ENCODE measurements at regions not wholly inside any gene's neighbourhood (a gene's known extent, or its start where the extent isn't known, plus 50 kb on each side); places are given as distances from the start of the nearest gene placed in this dataset.

DNA sequence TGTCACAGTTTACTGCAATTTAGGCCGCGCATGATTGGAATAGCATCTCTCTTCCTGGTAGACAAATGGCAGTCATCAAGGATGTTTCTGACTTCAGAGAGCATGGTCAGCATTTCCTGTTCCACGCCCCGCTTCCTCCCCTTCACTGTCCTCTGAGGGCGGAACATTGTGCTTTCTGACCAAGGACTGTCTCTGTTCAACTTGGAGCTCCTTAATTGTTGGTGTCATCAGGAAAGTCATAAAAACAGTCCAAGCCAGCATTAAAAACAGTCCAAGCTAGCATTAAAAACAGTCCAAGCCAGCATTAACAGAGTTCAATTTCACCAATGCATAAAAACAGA lies 301.3 kb upstream of the IRX4 start:
- no peaks in the 10 kb centered on the region for H3K9me3 Mint-ChIP-seq (ENCODE audit: unreplicated experiment)
- Histone ChIP-seq H3K4me2 (ENCODE audit: low read length) (no peak overlapping the region), H4K20me1 (ENCODE audit: insufficient read depth, low read length) (no peaks in the 10 kb centered on the region), H3K9me3 (ENCODE audit: insufficient read depth, low read depth, low read length) (peaks cover 4% of the 10 kb centered on the region), H3K9ac (ENCODE audit: low read length) (no peak overlapping the region), H3K27ac (ENCODE audit: low read depth, low read length) (no peak overlapping the region), H3K4me3 (ENCODE audit: insufficient read depth, low read depth, low read length) (no peak overlapping the region), H3K79me2 (ENCODE audit: insufficient read depth, low read length) (no peaks in the 10 kb centered on the region), H3K36me3 (ENCODE audit: insufficient read depth, low read length) (no peaks in the 10 kb centered on the region), H3K4me1 (ENCODE audit: insufficient read depth, low read length) (no peaks in the 10 kb centered on the region), H3K27me3 (ENCODE audit: insufficient read depth, low read length) (no peaks in the 10 kb centered on the region), H2AFZ (ENCODE audit: low read depth, low read length) (no peak overlapping the region)
- no peaks in the 10 kb centered on the region for H3K36me3 Mint-ChIP-seq (ENCODE audit: low read depth, unreplicated experiment)
- no peak for FAIRE-seq
- H3K4me1 Mint-ChIP-seq (ENCODE audit: low read depth, unreplicated experiment) = no peaks in the 10 kb centered on the region
- no peak for DNase-seq (ENCODE audit: low read depth)
- TF ChIP-seq, protein P1, sequence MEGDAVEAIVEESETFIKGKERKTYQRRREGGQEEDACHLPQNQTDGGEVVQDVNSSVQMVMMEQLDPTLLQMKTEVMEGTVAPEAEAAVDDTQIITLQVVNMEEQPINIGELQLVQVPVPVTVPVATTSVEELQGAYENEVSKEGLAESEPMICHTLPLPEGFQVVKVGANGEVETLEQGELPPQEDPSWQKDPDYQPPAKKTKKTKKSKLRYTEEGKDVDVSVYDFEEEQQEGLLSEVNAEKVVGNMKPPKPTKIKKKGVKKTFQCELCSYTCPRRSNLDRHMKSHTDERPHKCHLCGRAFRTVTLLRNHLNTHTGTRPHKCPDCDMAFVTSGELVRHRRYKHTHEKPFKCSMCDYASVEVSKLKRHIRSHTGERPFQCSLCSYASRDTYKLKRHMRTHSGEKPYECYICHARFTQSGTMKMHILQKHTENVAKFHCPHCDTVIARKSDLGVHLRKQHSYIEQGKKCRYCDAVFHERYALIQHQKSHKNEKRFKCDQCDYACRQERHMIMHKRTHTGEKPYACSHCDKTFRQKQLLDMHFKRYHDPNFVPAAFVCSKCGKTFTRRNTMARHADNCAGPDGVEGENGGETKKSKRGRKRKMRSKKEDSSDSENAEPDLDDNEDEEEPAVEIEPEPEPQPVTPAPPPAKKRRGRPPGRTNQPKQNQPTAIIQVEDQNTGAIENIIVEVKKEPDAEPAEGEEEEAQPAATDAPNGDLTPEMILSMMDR (IDR thresholded peaks at IDR 0.05; ENCODE audit: insufficient read depth, low read depth, low read length) = no peak
- no peak for TF ChIP-seq EZH2 (IDR thresholded peaks at IDR 0.05; ENCODE audit: insufficient read depth, low read length)
- peaks cover 20% of the 10 kb centered on the region for H3K27me3 Mint-ChIP-seq (ENCODE audit: low read depth, unreplicated experiment)
- H3K4me3 Mint-ChIP-seq (ENCODE audit: unreplicated experiment) = no peak overlapping the region
- no peak overlapping the region for H3K27ac Mint-ChIP-seq (ENCODE audit: unreplicated experiment)

DNA sequence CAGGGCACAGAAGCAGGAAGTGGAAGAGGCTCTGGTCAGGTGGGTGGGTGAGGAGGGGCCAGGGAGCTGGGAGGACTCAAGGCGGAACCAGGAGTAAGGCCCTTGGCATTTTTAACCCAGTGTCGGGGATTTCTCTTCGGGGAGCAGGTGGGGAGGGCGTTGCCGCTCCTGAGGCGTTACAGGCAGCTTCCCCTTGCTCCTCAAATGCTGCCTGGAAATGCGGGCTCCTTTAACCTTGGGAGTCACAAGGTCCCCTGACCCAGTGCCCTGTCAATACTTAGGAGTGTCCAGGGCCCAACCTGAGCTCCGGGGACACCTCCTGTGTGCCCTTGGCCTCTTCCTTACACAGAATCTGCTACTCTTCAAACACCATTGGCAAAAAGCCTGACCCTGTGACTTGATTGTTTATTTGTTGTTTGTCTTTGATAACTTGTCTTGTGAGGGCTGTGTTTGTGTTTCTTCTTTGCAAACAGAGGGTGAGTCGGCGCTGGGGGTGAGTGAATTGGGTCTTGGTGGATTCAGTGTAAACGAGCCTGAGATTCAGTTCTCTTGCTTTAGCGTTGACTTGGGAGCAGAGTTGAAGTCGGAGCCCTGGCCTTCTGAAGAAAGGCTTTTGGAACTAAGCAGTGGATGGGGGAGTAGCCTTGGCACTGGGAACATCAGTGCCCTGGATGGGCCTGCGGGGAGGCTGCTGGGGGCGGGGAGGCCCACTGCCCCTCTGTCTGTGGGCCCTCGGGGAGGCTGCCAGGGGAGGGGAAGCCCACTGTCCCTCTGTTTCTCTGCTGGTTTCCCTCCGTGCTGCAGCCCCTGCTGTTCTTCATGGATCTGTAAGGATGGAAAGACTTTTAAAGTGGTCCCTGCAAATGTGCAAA lies 300.7 kb upstream of the IRX4 start:
- Mint-ChIP-seq H3K27ac (ENCODE audit: unreplicated experiment) (no peak overlapping the region), H3K4me3 (ENCODE audit: unreplicated experiment) (no peak overlapping the region), H3K4me1 (ENCODE audit: low read depth, unreplicated experiment) (no peaks in the 10 kb centered on the region), H3K36me3 (ENCODE audit: low read depth, unreplicated experiment) (no peaks in the 10 kb centered on the region), H3K9me3 (ENCODE audit: unreplicated experiment) (no peaks in the 10 kb centered on the region), H3K27me3 (ENCODE audit: low read depth, unreplicated experiment) (peaks cover 21% of the 10 kb centered on the region)
- Histone ChIP-seq H3K9me3 (ENCODE audit: insufficient read depth, low read depth, low read length) (peaks cover 4% of the 10 kb centered on the region), H3K4me2 (ENCODE audit: low read length) (no peak overlapping the region), H3K36me3 (ENCODE audit: insufficient read depth, low read length) (no peaks in the 10 kb centered on the region), H3K4me1 (ENCODE audit: insufficient read depth, low read length) (no peaks in the 10 kb centered on the region), H3K4me3 (ENCODE audit: insufficient read depth, low read depth, low read length) (no peak overlapping the region), H3K79me2 (ENCODE audit: insufficient read depth, low read length) (no peaks in the 10 kb centered on the region), H3K27ac (ENCODE audit: low read depth, low read length) (no peak overlapping the region), H4K20me1 (ENCODE audit: insufficient read depth, low read length) (no peaks in the 10 kb centered on the region), H3K27me3 (ENCODE audit: insufficient read depth, low read length) (no peaks in the 10 kb centered on the region), H2AFZ (ENCODE audit: low read depth, low read length) (no peak overlapping the region), H3K9ac (ENCODE audit: low read length) (no peak overlapping the region)
- FAIRE-seq = no peak
- no peak for DNase-seq (ENCODE audit: low read depth)
- TF ChIP-seq EZH2 (IDR thresholded peaks at IDR 0.05; ENCODE audit: insufficient read depth, low read length) = no peak
- TF ChIP-seq, protein P1 (IDR thresholded peaks at IDR 0.05; ENCODE audit: insufficient read depth, low read depth, low read length) = no peak

DNA sequence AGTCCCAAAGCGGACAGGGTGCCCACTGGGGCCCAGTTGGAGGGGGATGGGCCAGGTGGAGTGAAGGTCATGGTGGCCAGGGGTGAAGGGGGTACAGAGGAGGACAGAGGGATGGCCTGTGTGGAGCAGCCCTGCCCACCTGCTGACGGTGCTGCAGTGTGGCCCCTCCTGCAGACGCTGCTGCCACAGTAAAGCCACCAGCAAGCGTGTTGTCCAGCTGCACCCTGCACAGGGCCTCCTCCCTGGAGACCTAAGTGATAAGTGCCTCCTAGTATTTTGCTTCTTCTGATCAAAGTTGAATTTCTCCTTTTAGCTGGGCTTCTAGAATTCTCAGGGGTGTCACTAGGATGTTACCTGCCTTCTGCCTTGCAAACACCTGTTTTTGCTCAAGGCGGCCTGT lies 299.3 kb upstream of the IRX4 start:
- Histone ChIP-seq H3K4me2 (ENCODE audit: low read length) (no peak overlapping the region), H3K79me2 (ENCODE audit: insufficient read depth, low read length) (no peaks in the 10 kb centered on the region), H3K36me3 (ENCODE audit: insufficient read depth, low read length) (no peaks in the 10 kb centered on the region), H3K27me3 (ENCODE audit: insufficient read depth, low read length) (no peaks in the 10 kb centered on the region), H4K20me1 (ENCODE audit: insufficient read depth, low read length) (no peaks in the 10 kb centered on the region), H3K9ac (ENCODE audit: low read length) (no peak overlapping the region), H3K4me3 (ENCODE audit: insufficient read depth, low read depth, low read length) (no peak overlapping the region), H3K9me3 (ENCODE audit: insufficient read depth, low read depth, low read length) (peaks cover 4% of the 10 kb centered on the region), H3K27ac (ENCODE audit: low read depth, low read length) (no peak overlapping the region), H2AFZ (ENCODE audit: low read depth, low read length) (no peak overlapping the region), H3K4me1 (ENCODE audit: insufficient read depth, low read length) (no peaks in the 10 kb centered on the region)
- no peaks in the 10 kb centered on the region for H3K9me3 Mint-ChIP-seq (ENCODE audit: unreplicated experiment)
- no peak overlapping the region for H3K4me3 Mint-ChIP-seq (ENCODE audit: unreplicated experiment)
- TF ChIP-seq, protein P1 (IDR thresholded peaks at IDR 0.05; ENCODE audit: insufficient read depth, low read depth, low read length) = no peak
- no peak for TF ChIP-seq EZH2 (IDR thresholded peaks at IDR 0.05; ENCODE audit: insufficient read depth, low read length)
- no peak for FAIRE-seq
- DNase-seq (ENCODE audit: low read depth) = no peak
- H3K27ac Mint-ChIP-seq (ENCODE audit: unreplicated experiment) = no peak overlapping the region
- peaks cover 23% of the 10 kb centered on the region for H3K27me3 Mint-ChIP-seq (ENCODE audit: low read depth, unreplicated experiment)
- H3K4me1 Mint-ChIP-seq (ENCODE audit: low read depth, unreplicated experiment) = no peaks in the 10 kb centered on the region
- no peaks in the 10 kb centered on the region for H3K36me3 Mint-ChIP-seq (ENCODE audit: low read depth, unreplicated experiment)

Measured in astrocyte (in vitro differentiated cells and primary cell).